ENCODE measurements at regions not wholly inside any gene's neighbourhood (a gene's known extent, or its start where the extent isn't known, plus 50 kb on each side); places are given as distances from the start of the nearest gene placed in this dataset.

DNA sequence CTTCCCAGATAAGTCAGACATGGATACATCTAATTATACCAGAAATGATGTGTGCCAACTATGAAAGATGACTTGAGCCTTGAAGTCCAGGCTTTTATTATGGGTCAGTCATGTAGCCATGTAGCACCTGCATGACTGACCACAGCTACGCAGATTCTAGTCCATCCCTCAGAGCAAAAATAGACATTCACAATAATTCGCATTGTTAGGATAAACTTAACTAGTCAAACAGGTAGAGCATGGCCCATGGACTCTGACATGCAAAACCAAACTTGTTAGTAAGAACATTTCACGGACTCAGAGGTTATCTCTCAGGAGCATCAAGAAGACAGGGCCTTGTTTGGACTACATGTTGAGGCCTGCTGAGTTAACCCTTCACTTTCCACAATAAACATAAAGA lies 132.6 kb downstream of the PWWP3B start:
- Mint-ChIP-seq H3K4me3 (no peak overlapping the region), H3K27me3 (ENCODE audit: insufficient read depth, low read depth, poor library complexity) (no peaks in the 10 kb centered on the region), H3K9me3 (peaks cover 43% of the 10 kb centered on the region), H3K36me3 (ENCODE audit: low read depth) (no peaks in the 10 kb centered on the region; the same call in 2 of the 3 replicates), H3K4me1 (no peaks in the 10 kb centered on the region), H3K27ac (no peak overlapping the region)
- Histone ChIP-seq H3K27ac (ENCODE audit: low read depth) (no peak overlapping the region), H2AFZ (no peak overlapping the region), H3F3A (replicated peaks; ENCODE audit: low read depth) (no peaks in the 10 kb centered on the region), H3K4me3 (no peak overlapping the region), H3K79me2 (replicated peaks; ENCODE audit: insufficient read depth) (no peaks in the 10 kb centered on the region), H3K4me1 (ENCODE audit: insufficient read depth) (no peaks in the 10 kb centered on the region), H3K27me3 (ENCODE audit: insufficient read depth) (no peaks in the 10 kb centered on the region), H3K4me2 (no peak overlapping the region), H4K20me1 (replicated peaks; ENCODE audit: insufficient read depth) (no peaks in the 10 kb centered on the region), H3K9me2 (ENCODE audit: insufficient read depth) (no peaks in the 10 kb centered on the region), H3K36me3 (ENCODE audit: insufficient read depth) (no peaks in the 10 kb centered on the region)
- DNase-seq (ENCODE audit: low spot score): no peak
- no peak for ATAC-seq
- TF ChIP-seq, protein P1, sequence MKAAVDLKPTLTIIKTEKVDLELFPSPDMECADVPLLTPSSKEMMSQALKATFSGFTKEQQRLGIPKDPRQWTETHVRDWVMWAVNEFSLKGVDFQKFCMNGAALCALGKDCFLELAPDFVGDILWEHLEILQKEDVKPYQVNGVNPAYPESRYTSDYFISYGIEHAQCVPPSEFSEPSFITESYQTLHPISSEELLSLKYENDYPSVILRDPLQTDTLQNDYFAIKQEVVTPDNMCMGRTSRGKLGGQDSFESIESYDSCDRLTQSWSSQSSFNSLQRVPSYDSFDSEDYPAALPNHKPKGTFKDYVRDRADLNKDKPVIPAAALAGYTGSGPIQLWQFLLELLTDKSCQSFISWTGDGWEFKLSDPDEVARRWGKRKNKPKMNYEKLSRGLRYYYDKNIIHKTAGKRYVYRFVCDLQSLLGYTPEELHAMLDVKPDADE (IDR thresholded peaks at IDR 0.05): no peak
- TF ChIP-seq EZH2 (IDR thresholded peaks at IDR 0.05; ENCODE audit: low read depth, unreplicated experiment): no peak
- no peak for TF ChIP-seq JUNB (IDR thresholded peaks at IDR 0.05; ENCODE audit: unreplicated experiment)
- no peak for TF ChIP-seq CREB1 (CRISPR knock-in tag; IDR thresholded peaks at IDR 0.05; ENCODE audit: low read depth)
- no peak for TF ChIP-seq NANOG (IDR thresholded peaks at IDR 0.05; ENCODE audit: borderline replicate concordance)
- no peak for TF ChIP-seq EZH2phosphoT487 (IDR thresholded peaks at IDR 0.05; ENCODE audit: unreplicated experiment)
- TF ChIP-seq, protein P2, sequence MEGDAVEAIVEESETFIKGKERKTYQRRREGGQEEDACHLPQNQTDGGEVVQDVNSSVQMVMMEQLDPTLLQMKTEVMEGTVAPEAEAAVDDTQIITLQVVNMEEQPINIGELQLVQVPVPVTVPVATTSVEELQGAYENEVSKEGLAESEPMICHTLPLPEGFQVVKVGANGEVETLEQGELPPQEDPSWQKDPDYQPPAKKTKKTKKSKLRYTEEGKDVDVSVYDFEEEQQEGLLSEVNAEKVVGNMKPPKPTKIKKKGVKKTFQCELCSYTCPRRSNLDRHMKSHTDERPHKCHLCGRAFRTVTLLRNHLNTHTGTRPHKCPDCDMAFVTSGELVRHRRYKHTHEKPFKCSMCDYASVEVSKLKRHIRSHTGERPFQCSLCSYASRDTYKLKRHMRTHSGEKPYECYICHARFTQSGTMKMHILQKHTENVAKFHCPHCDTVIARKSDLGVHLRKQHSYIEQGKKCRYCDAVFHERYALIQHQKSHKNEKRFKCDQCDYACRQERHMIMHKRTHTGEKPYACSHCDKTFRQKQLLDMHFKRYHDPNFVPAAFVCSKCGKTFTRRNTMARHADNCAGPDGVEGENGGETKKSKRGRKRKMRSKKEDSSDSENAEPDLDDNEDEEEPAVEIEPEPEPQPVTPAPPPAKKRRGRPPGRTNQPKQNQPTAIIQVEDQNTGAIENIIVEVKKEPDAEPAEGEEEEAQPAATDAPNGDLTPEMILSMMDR (conservative IDR thresholded peaks at IDR 0.05; ENCODE audit: low read depth in 2 of 2): no peak
- TF ChIP-seq STAT1 (IDR thresholded peaks at IDR 0.05; ENCODE audit: unreplicated experiment): no peak
- TF ChIP-seq ZNF331 (CRISPR knock-in tag; IDR thresholded peaks at IDR 0.05; ENCODE audit: low read depth): no peak
- TF ChIP-seq POLR2AphosphoS5 (IDR thresholded peaks at IDR 0.05; ENCODE audit: low read depth): no peak
- TF ChIP-seq, protein P3, sequence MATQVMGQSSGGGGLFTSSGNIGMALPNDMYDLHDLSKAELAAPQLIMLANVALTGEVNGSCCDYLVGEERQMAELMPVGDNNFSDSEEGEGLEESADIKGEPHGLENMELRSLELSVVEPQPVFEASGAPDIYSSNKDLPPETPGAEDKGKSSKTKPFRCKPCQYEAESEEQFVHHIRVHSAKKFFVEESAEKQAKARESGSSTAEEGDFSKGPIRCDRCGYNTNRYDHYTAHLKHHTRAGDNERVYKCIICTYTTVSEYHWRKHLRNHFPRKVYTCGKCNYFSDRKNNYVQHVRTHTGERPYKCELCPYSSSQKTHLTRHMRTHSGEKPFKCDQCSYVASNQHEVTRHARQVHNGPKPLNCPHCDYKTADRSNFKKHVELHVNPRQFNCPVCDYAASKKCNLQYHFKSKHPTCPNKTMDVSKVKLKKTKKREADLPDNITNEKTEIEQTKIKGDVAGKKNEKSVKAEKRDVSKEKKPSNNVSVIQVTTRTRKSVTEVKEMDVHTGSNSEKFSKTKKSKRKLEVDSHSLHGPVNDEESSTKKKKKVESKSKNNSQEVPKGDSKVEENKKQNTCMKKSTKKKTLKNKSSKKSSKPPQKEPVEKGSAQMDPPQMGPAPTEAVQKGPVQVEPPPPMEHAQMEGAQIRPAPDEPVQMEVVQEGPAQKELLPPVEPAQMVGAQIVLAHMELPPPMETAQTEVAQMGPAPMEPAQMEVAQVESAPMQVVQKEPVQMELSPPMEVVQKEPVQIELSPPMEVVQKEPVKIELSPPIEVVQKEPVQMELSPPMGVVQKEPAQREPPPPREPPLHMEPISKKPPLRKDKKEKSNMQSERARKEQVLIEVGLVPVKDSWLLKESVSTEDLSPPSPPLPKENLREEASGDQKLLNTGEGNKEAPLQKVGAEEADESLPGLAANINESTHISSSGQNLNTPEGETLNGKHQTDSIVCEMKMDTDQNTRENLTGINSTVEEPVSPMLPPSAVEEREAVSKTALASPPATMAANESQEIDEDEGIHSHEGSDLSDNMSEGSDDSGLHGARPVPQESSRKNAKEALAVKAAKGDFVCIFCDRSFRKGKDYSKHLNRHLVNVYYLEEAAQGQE (IDR thresholded peaks at IDR 0.05; ENCODE audit: unreplicated experiment): no peak
- no peak for TF ChIP-seq ZNF114 (CRISPR knock-in tag; IDR thresholded peaks at IDR 0.05)

All from GM23338 (cell line).